ENCODE measurements at regions not wholly inside any gene's neighbourhood (a gene's known extent, or its start where the extent isn't known, plus 50 kb on each side); places are given as distances from the start of the nearest gene placed in this dataset.
"Not testable (repeated sequence)": the region's sequence is repeated elsewhere in the genome, so short reads cannot be mapped to it uniquely, and the experiment has no call there.

GRCh38 chr9:79089054-79089560, 482.7 kb upstream of the TLE4 start:
- dilution Hi-C loops (cut with MboI; ENCODE audit: extremely low pct_ligation_motif_present, low sequenced_read_pairs) = no loop called here
- Histone ChIP-seq H3K9ac (replicated peaks; ENCODE audit: extremely low read depth, insufficient read depth, low read length) (no peak overlapping the region), H3K27ac (ENCODE audit: insufficient read depth, low read depth, low read length) (no peak overlapping the region), H4K20me1 (replicated peaks; ENCODE audit: control insufficient read depth, extremely low read depth, insufficient read depth, low read length) (no peaks in the 10 kb centered on the region), H2AFZ (ENCODE audit: low read depth, low read length) (no peak overlapping the region), H3K79me2 (ENCODE audit: control insufficient read depth, insufficient read depth, low read length) (no peaks in the 10 kb centered on the region), H3K4me1 (ENCODE audit: control insufficient read depth, extremely low read depth, insufficient read depth, low read length) (no peaks in the 10 kb centered on the region), H3K9me1 (replicated peaks; ENCODE audit: control insufficient read depth, extremely low read depth, insufficient read depth, low read length) (no peaks in the 10 kb centered on the region), H3K9me3 (replicated peaks; ENCODE audit: control insufficient read depth, insufficient read depth, low read length) (no peaks in the 10 kb centered on the region), H3K4me3 (replicated peaks in 1 of 3; ENCODE audit: insufficient read depth in 1 of 3, low read depth in 1 of 3, low read length in 3 of 3) (no peak overlapping the region), H3K27me3 (ENCODE audit: control insufficient read depth in 2 of 2, insufficient read depth in 2 of 2, low read length in 2 of 2) (no peaks in the 10 kb centered on the region), H3K36me3 (ENCODE audit: control insufficient read depth in 2 of 2, extremely low read depth in 1 of 2, insufficient read depth in 2 of 2, low read length in 2 of 2) (no peaks in the 10 kb centered on the region), H3K4me2 (ENCODE audit: insufficient read depth, low read length) (no peak overlapping the region)
- CTCF ChIA-PET = no interaction called here
- intact Hi-C loops (cut with micrococcal nuclease) = no loop called here
- TF ChIP-seq FOS (IDR thresholded peaks at IDR 0.05; ENCODE audit: borderline replicate concordance, insufficient read depth, low read length) (no peak), POLR2A (IDR thresholded peaks at IDR 0.05; ENCODE audit: low read depth, low read length) (no peak), POLR2AphosphoS5 (IDR thresholded peaks at IDR 0.05; ENCODE audit: insufficient read depth, low read depth, low read length) (no peak), CTCF (IDR thresholded peaks at IDR 0.05; ENCODE audit: extremely low read depth in 1 of 2, insufficient read depth in 1 of 2, low read depth in 1 of 2, low read length in 2 of 2) (no peak), MAX (IDR thresholded peaks at IDR 0.05; ENCODE audit: insufficient read depth, insufficient read length) (no peak), JUN (IDR thresholded peaks at IDR 0.05; ENCODE audit: borderline replicate concordance, insufficient read depth, insufficient read length, low read depth) (no peak), EZH2 (IDR thresholded peaks at IDR 0.05; ENCODE audit: borderline replicate concordance, low read depth, low read length, severe bottlenecking) (no peak), GATA2 (IDR thresholded peaks at IDR 0.05; ENCODE audit: insufficient read depth, insufficient read length, low read depth, low read length) (no peak)
- FAIRE-seq (no peak), DNase-seq (ENCODE audit: low read depth, low spot score) (no peak)
- POLR2A ChIA-PET = no interaction called here
- no TSS peak for BruUV-seq (replicated peaks)

GRCh38 chr9:79089851-79090250, 481.9 kb upstream of the TLE4 start:
- BruUV-seq (replicated peaks); H3K36me3 ChIP-seq (ENCODE audit: control insufficient read depth in 2 of 2, extremely low read depth in 1 of 2, insufficient read depth in 2 of 2, low read length in 2 of 2); CTCF ChIA-PET; H3K79me2 ChIP-seq (ENCODE audit: control insufficient read depth, insufficient read depth, low read length); H2AFZ ChIP-seq (ENCODE audit: low read depth, low read length); FAIRE-seq; DNase-seq (ENCODE audit: low read depth, low spot score); H3K4me1 ChIP-seq (ENCODE audit: control insufficient read depth, extremely low read depth, insufficient read depth, low read length); intact Hi-C loops (cut with micrococcal nuclease); dilution Hi-C loops (cut with MboI; ENCODE audit: extremely low pct_ligation_motif_present, low sequenced_read_pairs); H3K27ac ChIP-seq (ENCODE audit: insufficient read depth, low read depth, low read length); H3K4me3 ChIP-seq (replicated peaks in 1 of 3; ENCODE audit: insufficient read depth in 1 of 3, low read depth in 1 of 3, low read length in 3 of 3); H3K27me3 ChIP-seq (ENCODE audit: control insufficient read depth in 2 of 2, insufficient read depth in 2 of 2, low read length in 2 of 2); H3K9me1 ChIP-seq (replicated peaks; ENCODE audit: control insufficient read depth, extremely low read depth, insufficient read depth, low read length); H4K20me1 ChIP-seq (replicated peaks; ENCODE audit: control insufficient read depth, extremely low read depth, insufficient read depth, low read length); H3K9me3 ChIP-seq (replicated peaks; ENCODE audit: control insufficient read depth, insufficient read depth, low read length); H3K4me2 ChIP-seq (ENCODE audit: insufficient read depth, low read length); POLR2A ChIA-PET; H3K9ac ChIP-seq (replicated peaks; ENCODE audit: extremely low read depth, insufficient read depth, low read length): not testable (repeated sequence)

GRCh38 chr9:79103257-79103656, 468.5 kb upstream of the TLE4 start:
- H3K27ac ChIP-seq (ENCODE audit: insufficient read depth, low read depth, low read length); H3K79me2 ChIP-seq (ENCODE audit: control insufficient read depth, insufficient read depth, low read length); H3K9me1 ChIP-seq (replicated peaks; ENCODE audit: control insufficient read depth, extremely low read depth, insufficient read depth, low read length); POLR2A ChIA-PET; CTCF ChIA-PET; H4K20me1 ChIP-seq (replicated peaks; ENCODE audit: control insufficient read depth, extremely low read depth, insufficient read depth, low read length); H3K4me3 ChIP-seq (replicated peaks in 1 of 3; ENCODE audit: insufficient read depth in 1 of 3, low read depth in 1 of 3, low read length in 3 of 3); H3K9ac ChIP-seq (replicated peaks; ENCODE audit: extremely low read depth, insufficient read depth, low read length); H2AFZ ChIP-seq (ENCODE audit: low read depth, low read length); H3K36me3 ChIP-seq (ENCODE audit: control insufficient read depth in 2 of 2, extremely low read depth in 1 of 2, insufficient read depth in 2 of 2, low read length in 2 of 2); H3K27me3 ChIP-seq (ENCODE audit: control insufficient read depth in 2 of 2, insufficient read depth in 2 of 2, low read length in 2 of 2); H3K4me2 ChIP-seq (ENCODE audit: insufficient read depth, low read length); intact Hi-C loops (cut with micrococcal nuclease); FAIRE-seq; DNase-seq (ENCODE audit: low read depth, low spot score); dilution Hi-C loops (cut with MboI; ENCODE audit: extremely low pct_ligation_motif_present, low sequenced_read_pairs); H3K9me3 ChIP-seq (replicated peaks; ENCODE audit: control insufficient read depth, insufficient read depth, low read length); BruUV-seq (replicated peaks); H3K4me1 ChIP-seq (ENCODE audit: control insufficient read depth, extremely low read depth, insufficient read depth, low read length): not testable (repeated sequence)
